Stimulated activated CD8-positive, alpha-beta memory T cell treated with anti-CD3 and anti-CD28 coated beads, Interleukin-4, amount 100 ng/mL, for 4 hours (primary cell): ENCODE measurements at regions not wholly inside any gene's neighbourhood (a gene's known extent, or its start where the extent isn't known, plus 50 kb on each side); places are given as distances from the start of the nearest gene placed in this dataset.

Experiments
- DNase-seq, 2 donors: peaks; one replicate each; pipeline ENCODE4 v3.0.0-alpha.2; 2020; ENCODE audit warnings: low read depth in 2 of 2, low spot score in 1 of 2

DNA sequence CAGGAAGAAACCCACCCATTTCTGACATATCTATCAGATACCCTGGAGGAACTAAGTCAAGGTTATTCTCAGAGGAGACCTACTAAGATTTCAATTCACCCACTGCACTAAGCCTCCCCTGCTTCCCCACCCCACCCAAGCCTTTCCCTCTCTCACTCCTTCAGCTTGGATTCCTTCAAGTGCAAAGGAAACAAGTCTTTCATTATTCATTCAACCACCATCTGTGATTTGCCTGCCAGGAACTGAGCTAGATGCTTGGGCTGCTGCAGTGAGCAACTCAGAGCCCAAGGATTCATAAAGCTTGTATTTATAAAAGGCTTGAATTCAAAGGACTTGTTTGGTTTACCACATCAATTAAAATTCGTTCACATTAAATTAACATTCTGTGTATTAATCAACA lies 161.3 kb downstream of the GXYLT1 start:
- no peak for DNase-seq

DNA sequence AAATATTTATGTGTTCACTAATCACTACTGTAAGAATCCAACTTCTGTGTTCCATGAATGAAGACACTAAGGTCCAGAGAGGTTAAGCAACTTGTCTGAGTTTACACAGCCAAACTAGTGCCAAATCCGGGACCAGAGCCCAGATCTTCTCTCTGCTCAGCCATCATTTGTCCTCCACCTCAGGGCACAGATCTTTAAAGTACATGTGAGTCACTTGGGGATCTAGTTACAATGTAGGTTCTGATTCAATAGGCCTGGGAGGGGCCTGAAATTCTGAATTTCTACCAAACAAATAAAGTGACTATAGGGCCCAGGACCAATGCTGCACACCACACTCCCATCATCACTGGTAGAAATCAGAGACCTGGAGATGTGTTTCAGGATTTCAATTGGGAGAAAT lies 162.9 kb downstream of the GXYLT1 start:
- no peak for DNase-seq

DNA sequence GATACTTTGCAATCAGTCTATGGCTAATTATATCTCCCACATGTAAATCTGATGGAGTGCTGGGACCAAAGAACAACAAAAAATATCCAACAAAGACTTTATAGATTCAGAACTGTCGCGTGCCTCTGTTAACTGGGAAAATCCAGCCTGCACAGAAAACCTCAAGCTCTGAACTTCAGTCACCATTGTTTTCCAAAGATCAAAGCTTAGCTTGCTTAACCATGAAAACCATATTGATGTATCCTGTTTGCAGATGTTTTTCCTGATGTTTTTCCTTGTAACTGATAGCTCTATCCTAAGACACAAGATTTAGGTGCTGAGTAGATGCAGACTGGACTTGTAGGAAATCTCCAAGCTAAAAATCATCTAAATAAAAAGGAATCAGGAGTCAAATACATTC lies 163.7 kb downstream of the GXYLT1 start:
- no peak for DNase-seq

DNA sequence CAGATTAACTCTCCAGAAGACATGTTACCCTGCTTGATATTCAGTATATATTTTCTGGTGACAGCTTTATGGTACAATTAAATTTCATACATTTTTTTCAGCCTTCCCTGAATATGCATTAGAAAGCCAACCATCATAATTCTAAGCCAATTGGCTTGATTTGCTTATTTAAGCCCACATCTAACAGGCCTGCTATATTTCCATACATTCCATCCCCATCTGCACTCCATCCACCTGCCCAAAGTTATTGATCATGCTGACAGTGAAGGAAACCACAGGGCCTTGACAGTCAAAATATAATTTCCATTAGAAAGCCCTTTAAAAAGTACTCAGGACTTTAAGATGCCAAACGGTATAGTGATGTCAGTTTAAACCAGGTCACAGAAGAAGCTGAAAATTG lies 164.3 kb downstream of the GXYLT1 start:
- no peak for DNase-seq

DNA sequence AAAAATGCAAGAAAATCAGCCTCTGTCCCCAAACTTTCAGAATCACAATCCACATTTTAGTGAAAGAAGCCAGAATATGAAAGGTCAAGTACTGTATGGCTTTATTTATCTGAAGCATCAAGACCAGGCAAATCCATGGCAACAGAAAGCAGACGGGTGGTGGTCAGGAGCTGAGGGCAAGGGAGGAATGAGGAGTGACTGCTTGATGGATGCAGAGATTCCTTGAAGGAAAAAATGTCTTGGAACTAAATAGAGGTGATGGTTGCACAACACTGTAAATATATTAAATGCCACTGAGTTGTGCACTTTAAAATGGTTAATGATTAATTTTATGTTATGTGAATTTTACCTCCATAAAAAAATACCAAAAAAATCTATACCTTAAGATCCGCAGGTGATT lies 165.1 kb downstream of the GXYLT1 start:
- no peak for DNase-seq

DNA sequence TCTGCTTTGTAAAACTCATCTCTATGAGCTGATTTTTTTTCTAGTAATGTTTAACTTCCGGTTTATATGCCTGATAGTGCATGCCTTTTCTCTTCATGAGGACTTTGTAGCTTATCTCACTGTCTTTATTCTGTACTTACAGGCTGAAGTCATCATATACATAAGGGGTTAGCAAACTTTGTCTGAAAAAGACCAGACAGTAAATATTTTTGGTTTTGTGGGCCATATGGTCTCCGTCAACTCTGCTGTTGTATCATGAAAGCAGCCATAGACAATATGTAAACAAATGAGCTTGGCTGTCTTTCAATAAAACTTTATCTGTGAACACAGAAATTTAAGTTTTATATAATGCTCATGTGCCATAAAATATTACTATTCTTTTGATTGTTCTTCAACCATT lies 172.1 kb downstream of the GXYLT1 start:
- DNase-seq: no peak

DNA sequence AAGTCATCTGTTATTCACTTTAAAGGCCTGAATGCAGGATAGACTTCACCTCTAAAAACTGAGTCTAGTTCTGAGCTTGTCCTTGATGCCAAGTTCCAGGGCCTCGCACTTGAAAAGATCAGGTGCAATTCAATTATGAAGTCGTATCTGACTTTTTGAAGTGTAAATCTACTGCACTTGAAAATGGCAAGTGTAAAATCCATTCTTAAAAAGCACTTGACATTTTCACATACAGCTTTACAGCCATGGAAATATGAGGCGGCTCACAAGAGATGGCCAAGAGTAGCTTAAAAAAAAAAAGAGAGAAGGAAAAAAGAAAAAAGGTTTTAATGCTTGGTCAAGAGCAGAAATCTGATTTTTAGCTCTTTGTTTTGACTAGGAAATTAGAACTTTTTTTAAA lies 172.5 kb downstream of the GXYLT1 start:
- DNase-seq: no peak

DNA sequence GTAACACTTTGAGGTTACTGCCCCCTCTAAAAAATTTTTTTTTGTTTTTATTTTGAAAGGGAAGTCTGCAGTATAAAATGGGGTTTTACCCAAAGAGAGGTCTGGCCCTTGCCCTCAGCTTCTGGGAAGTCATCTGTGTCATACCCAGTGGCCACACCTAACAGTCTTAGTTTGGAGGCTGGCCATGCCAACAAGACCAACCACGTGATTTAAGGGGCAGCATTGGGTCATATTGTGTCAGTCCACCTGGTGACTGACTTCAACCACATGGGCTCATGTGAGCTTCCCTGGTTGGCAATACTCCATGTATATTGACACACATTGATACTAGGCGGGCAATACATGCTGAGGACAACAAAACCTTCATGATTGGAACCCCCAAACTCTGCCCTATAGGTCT lies 173.9 kb downstream of the GXYLT1 start:
- no peak for DNase-seq

DNA sequence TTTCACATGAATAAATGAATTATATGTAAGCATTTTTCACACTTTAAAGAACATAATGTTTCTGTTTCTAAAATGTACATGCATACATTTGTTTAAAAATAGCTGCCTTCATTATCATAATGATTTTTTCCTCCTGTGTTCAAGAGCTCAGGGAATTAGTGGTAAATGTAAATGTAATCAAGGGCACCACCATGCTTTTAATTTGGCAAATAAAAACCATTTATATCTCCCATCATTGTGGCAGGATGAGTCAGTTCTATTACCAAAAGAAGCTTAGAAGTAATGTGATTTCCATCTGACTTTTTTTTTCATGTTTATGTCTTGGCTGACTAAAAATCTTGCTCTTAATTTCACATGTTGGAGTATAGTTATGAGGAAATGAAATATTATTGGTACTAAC lies 176.1 kb downstream of the GXYLT1 start:
- no peak for DNase-seq

DNA sequence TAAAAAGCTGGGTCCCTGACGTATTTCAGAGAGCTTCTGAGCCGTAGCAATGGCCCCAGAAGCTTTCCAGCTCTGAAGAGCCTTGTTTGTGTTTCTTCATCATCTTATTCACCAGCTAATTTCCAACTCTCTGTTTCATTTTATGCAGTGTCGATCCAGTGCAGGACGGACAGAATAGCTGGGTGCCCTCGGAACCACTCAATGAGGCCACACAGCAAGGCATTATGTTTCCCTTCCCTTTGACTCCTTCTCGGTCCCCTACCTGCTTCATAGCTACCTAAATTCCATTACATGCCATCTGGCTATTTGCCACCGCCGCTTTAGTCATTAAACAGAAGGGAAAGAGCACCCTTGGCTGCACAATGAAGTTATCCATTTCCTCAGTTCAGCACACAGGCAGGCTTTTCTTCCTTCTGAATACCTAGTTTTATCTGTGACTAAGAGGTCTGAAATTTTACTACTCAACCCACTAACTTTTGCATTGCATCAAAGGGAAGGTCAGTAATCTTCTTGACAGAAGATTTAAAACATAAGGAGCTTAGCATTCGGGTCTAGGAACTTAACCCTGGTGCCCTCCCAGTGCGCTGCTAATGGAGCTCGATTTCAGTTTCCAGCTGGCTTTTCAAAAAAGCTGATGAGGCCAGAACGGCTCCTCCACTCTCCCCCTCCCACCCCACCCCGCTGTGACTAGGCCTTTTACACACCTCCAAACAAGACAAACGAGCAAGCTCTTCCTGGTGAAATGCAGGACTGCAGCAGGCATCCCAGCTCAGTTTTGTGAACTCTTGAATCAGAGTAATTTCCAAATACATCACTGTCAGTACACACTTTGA lies 176.8 kb downstream of the GXYLT1 start:
- no peak for DNase-seq

DNA sequence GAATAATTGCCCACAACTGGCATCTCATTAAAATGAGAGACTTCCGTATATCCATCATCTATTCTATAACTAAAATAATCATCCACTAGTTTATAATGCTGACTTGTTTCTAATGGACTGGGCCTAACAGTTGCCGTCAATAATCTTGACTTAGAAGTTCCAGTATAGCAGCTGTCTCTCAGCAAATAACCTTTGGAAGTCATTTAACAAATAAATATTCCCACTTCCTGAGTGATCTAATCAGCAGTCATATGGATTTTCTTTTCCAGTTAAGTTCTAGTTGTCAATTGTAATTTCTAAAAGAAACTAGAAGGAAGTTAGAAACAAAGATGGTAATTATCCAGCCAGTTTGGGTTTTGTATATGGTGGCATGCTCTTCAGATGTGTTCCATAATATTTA lies 177.8 kb downstream of the GXYLT1 start:
- DNase-seq: no peak

DNA sequence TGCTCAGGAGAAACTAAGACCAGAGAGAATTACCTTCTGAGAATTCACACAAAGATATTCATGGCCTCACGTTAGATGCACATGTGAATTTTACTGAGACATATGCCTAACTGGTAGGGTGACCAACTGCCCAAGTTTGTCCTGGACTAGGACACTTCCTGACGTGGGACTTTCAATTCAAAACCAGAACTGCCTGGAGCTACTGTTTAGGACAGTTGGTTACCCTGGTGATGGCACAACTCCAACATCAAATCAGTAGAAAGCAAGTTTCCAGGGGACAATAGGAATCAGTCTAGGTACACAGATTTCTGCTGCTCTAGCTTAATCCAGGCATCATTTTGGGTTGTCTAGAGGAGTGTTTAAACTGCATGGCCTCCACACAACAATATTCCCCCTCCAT lies 178.7 kb downstream of the GXYLT1 start:
- DNase-seq: no peak

DNA sequence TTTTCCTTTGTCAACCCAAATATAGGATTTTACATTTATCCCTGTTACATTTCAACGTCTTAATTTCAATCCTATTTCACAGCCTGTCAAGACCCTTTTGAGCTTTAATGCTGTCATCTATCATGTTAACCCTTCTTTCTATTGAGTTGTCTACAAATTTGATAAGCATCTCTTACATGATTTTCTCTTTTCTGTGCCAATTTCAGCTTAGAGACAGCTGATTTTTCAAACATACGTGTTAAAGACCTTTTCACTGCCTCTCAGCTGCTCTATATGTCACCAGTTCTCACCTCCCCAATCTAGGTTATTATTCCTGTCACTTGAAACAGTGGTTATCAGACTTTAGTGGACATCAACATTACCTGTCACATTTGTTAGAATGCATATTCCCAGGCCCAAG lies 181.3 kb downstream of the GXYLT1 start:
- DNase-seq: no peak

DNA sequence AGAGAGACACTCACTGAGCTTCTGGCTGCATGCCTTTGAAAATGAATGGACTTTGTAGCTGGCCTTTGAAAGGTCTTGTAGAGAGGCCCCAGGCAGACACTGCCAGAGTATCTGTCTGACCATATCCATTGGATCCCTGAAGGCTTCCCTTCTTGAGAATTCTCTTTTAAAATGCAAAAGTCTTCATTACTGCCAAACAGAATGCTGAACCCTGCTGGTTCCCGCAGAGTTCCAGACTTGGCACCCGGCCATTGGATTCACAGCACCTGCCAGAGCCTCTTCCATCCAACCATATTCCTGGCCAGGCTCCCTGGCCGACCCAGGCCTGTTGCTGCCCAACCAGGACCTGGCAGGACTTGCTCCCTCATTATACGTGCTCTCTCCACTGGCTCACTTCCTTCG lies 182.5 kb downstream of the GXYLT1 start:
- no peak for DNase-seq

DNA sequence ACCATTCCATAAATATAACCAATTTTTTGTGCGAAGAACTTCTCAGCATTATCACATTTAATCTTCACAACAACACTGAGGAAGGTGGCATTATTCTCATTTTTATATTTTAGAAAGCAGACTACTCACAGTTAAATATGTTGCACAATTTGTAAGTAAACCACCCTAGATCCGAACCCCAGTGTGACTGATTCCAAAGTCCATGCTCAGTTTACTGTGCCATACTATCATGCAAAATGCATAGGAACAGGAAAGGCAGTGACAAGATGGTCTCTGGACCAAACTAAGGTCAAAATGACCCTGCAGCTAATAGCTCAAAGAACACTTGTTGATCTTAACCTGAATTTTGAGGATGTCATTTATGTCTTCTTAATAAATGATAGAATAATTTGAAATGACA lies 185.4 kb downstream of the GXYLT1 start:
- no peak for DNase-seq

DNA sequence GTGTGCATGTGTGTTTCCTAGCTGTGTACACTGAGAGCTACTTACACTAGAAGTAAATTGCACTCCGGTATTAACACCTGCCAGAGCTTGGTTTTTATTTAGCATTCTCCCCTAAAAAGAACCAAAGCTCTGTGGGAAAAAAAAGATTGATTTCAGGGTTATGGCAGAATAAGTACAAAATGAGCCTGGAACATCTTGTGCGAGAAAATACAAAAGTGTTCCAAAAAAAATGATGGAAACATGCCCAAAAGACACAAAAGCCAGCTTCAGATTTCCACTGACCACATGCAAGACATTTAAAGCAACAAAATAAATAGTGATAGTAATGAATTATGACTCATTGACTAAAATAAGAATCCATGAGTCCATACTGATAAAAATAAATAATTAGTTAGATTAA lies 188.3 kb downstream of the GXYLT1 start:
- no peak for DNase-seq

DNA sequence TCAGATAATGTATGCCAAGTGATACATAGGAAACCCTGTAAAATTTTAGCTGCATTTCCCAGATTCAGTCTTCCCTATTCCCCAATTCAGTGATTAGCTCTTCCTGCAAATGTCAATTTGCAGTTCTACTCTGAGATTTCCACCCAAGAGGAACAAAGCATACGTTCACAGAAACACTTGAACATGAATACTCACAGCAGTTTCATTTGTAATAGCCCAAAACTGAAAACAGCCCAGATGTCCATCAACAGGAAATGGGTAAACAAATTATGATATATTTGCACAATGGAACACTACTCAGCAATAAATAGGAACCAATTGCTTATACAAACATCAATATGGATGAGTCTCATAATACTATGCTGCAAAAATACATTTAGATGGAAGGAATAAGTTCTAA lies 194.2 kb downstream of the GXYLT1 start:
- no peak for DNase-seq

DNA sequence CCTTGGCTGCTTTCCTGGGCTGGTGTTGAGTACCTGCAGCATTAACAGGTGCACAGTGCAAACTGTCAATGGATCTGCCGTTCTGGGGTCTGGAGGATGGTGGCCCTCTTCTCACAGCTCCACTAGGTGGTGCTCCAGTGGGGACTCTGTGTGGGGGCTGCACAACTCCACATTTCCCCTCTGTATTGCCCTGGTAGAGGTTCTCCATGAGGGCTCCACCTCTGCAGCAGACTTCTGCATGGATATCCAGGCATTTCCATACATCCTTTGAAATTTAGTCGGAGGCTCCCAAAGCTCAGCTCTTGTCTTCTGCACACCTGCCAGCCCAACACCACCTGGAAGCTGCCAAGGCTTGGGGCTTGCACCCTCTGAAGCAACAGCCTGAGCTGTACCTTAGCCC lies 198.6 kb downstream of the GXYLT1 start:
- no peak for DNase-seq

DNA sequence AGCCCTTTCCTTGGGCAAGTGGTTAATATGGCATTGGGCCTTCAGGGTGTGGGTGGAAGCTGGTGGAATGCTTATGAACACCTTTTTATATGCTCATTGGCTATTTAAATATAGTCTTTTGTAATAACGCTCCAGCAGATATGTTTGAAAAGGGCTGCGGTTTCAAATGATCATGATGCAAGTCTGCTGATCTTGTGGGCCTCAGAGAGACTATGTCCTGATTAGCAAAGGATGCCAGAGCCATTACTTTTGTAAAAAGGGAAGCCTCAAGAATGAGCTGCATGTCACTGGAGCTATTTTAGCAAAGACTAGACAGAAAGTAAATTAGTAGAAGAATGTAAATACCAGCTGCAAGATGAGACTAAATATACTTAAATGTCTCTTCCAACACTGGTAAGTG lies 200.5 kb downstream of the GXYLT1 start:
- DNase-seq: no peak

DNA sequence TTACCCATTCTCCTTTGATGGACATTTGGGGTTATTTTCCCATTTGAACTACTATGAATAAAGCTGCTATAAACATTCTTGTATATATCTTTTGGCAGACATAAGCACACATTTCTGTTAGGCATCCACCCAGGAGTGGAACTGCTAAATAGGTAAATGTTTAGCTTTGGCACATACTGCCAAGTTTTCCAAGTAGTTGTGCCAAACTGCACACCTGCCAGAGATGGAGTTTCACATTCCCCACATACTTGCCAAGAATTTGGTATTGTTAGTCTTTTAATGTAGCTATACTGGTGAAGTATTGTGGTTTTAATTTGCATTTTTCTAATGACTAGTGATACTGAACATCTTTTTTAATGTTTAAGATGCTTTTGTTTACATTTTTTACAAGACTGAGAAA lies 201.0 kb downstream of the GXYLT1 start:
- DNase-seq: no peak

DNA sequence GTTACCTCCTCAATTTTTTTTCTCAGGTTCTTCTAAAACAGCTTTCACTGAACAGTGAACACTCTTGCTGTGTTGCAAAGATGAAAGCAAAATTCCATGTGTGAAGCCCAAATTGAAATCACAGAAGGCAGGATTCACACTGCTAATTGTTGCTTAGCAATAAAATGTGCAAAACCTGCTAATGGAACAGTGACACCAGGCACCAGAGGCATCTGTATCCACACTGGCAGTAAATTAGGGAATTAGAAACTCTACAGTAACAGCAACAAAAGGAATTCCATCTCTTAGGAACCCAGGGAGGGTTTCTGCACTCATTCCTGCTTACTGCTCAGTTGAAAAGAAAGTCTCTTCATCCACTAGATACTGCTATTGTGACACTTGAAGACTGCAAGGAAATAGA lies 202.3 kb downstream of the GXYLT1 start:
- DNase-seq: no peak

DNA sequence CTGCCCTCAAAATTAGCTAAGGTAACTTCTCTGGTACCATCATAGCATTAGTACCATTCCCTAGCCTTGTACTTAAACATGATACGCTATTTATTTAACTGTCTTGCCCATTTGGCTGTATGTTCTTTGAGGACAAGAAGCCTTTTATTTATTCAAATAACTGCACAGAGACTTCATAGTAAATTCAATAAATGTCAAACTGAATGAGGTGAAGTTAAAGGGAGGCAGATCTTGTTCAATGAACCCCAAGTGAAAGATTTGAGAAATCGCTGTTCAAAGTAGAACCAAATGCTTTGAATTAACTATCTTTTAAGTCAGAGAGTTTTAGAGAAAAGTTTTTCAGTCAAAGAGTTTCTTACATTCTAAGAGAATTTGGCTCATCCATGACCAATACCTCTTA lies 203.6 kb downstream of the GXYLT1 start:
- DNase-seq: no peak

DNA sequence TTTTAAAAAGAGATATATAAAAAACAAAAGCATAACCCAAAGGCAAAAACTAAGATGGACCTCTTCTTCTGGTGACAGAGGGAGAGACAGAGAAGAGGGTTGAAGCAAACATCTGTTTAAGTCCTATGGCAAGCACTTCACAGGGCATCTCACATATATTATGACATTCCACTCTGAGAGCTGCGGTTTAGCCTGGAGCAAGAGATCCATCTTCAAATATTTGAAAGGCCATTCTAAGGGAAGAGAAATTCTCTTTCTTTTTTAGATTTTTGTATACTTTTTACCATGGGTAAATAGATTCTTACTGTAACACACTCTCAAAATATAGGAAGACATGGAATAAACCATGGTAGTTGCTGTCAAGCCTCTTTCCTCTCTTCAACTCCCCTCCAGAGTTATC lies 204.1 kb downstream of the GXYLT1 start:
- no peak for DNase-seq

DNA sequence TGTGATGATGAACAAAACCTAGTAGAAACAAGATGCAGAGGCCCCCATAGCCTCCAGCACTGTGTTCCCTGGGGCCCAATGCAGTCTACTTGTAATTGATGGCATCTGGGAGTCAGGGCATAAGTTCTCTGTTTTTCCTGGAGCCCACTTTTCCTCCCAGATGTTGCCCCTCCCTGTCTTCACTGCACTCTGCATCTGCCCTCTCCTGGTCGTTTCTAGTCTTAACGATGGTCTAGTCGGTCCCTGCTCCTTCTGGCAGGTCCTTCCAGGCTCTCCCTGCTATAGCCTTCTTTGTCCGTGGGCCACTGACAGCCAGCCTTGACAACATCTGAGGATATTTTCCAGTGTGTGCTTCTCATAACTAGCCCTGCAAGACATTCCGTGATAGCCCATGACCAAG lies 208.3 kb downstream of the GXYLT1 start:
- no peak for DNase-seq
